HG03442 (cell line): ENCODE measurements at regions not wholly inside any gene's neighbourhood (a gene's known extent, or its start where the extent isn't known, plus 50 kb on each side); places are given as distances from the start of the nearest gene placed in this dataset.
A peak's percentile ranks its signal among the peaks of the same experiment; 100 is the strongest.
"Not testable (repeated sequence)": the region's sequence is repeated elsewhere in the genome, so short reads cannot be mapped to it uniquely, and the experiment has no call there.

Experiments
- ATAC-seq: cut with Tn5 transposase; IDR thresholded peaks from one replicate; pipeline ENCODE4 v1.9.1; 2021; ENCODE audit warnings: mild to moderate bottlenecking, moderate library complexity; ENCODE audit not compliant: unreplicated experiment

DNA sequence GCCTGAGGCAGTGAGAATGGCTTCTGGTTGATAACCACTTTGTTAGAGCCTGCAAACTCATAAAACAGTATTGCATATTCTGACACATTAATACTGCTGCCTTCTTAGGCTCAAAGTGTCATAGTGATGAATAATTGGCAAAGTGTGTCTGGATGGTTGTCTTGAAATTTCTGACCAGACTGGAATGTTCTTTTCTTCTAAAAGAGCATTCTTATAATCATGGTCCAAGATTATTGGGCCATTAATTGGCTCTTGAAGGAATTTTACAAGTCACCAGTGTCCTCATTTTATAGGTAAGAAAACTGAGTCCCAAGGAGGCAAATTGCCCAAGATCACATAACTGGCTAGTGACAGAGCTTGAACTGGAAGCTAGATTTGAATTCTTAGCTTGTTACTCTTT lies 111.7 kb downstream of the PCSK1 start:
- ATAC-seq, result no peak

DNA sequence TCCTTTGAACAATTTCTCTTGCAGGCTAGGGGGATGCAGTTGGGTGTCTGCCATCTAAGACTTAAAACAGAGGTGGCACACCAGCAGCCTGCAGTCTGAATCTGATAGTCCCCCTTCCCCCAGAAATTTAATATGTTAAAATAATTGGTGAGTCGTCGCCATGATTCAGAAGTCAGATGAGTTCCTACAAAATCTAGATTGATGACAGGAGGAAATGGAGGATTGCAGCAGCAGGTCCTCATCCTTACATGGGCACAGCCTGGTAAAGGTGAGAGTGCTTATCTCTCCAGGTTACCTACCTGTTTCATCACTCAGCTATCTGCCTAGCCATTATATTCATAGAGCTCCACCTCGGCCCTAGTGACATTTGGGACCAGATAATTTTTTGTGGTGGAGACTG lies 112.3 kb downstream of the PCSK1 start:
- ATAC-seq, result no peak

DNA sequence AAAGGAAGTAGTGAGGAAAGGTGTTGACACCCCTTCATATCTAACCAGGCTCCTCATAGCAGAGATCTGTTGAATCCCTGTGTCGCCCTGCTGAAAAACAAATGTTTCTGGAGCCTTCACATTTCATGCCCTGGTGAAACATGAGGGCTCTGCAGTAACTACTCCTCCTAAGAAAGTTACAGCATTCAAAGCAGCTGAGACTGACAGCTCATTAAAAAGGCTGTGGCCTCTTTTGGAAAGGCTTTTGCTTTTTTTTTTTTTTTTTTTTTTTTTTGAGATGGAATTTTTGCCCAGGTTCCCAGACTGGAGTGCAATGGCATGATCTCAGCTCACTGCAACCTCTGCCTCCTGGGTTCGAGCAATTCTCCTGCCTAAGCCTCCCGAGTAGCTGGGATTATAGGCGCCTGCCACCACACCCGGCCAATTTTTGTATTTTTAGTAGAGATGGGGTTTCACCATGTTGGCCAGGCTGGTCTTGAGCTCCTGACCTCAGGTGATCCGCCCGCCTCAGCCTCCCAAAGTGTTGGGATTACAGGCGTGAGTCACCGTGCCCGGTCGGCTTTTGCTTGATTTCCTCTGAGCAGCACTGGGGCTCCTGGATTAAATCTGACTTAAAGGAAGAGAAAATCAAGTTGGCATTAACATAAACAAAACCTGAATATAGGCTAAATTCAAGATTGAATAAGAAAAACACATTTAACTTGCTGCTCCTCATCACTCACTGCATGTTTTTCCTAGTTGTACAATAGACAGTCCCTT lies 112.9 kb downstream of the PCSK1 start:
- not testable (repeated sequence) for ATAC-seq

DNA sequence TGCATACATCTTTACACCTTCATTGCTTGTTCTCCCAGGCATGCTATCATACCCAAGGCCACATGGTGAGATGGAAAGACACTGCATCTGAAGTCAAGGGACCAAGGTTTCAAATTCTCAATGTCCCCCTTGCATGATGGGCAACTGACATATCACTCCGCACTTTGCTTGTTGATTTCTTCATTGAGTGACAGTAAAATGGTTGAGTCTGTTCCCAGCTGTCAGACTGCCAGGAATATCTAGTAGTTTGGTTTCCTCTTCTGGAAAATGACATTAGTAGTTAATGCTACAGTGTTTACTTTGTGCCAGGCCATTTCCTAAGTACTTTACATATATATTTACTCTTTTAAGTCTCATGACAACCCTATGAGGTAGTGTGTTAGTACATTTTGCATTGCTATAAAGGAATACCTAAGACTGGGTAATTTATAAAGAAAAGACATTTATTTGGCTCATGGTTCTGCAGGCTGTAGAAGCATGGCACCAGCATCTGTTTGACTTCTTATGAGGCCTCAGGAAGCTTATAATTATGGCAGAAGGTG lies 114.4 kb downstream of the PCSK1 start:
- no peak for ATAC-seq

DNA sequence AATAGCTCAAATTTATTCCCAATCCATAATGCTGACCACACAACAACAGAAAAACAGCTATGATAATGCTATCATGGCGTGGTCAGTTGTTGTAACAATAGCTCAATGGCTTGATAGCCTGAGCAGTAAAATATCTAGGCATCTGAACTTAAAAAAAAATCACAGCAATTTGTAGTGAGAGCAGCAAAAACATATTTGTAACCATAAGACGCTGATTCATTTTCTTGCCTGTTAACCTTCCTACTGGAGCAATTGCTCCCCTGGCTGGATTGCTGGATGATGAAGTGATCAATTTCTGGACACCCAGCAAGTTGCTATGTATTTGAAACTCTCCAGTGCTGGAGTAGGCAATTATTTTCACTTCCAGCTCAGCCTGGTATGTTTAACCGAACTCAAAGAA lies 115.1 kb downstream of the PCSK1 start:
- ATAC-seq, result no peak

DNA sequence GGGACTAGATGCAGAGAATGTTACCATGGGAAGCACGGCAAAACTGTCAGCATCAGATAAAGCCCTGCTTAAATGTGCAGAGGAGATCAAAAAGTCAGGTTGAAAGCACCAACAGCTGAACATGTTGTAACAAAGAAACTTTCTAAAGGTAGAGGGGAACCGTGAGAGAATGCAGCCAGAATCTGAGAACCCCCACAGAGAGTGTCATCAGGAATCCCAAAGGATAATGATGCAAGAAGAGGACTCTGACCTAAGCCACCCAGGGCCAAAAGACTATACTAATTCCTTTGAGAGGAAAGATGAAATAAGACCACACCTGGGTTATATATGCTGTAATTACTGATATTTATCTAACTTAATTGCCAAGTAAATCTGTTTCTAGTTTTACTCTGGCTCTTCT lies 116.6 kb downstream of the PCSK1 start:
- no peak for ATAC-seq

DNA sequence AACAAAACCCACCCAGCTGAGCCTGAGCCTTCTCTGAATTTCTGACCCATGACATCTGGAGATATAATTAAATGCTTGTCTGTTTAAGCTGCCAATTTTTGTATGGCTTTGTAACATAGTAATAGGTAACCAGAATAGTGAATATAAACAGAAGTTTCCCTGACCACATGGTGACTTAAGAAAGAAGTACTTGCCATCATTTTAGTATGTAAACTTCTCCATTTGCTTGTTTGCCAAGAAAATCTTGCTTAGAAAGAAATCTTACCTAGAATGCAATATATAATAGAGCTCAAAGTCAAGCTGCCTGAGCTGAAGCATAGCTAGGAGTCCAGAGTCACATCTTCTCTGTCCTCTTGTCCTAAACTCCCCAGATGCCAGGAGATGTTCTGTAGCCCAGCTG lies 117.0 kb downstream of the PCSK1 start:
- no peak for ATAC-seq

DNA sequence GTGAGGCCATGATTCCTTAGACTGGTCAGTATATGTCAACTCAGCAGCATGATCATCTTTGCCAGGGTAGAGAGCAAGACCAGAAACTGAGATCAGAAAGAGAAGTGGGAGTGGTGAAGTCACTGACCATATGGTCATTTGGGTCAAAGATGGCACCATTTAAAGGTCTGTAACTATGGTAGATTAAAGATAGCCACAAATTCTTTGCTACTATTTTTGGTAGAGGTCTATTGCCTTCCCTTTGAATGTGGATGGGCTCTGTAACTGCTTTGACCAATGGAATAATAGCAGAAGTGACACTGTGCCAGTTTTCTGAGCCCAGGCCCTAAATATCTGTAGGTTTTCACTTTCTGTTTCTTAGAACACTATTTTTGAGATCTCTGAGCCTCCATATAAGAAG lies 117.6 kb downstream of the PCSK1 start:
- peak; percentile 51 for ATAC-seq

DNA sequence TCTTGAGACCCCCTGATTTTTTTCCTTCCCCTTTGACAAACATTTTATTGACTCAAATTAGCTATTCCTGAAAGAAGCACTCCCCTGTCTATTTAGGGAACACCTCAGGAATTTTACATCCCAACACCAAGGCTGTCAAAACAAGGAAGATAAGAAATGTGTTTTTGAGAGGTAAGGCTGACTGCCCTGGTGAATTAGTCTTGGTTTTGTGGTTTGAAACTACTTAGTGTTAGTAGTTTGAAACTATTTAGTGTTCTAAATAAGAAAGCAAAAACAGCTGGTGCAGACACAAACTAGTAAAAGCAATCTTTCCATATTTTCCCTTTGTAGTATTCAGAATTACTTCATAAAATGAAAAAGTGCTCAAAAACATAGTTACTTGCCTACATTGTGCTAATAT lies 120.7 kb downstream of the PCSK1 start:
- ATAC-seq, result no peak

DNA sequence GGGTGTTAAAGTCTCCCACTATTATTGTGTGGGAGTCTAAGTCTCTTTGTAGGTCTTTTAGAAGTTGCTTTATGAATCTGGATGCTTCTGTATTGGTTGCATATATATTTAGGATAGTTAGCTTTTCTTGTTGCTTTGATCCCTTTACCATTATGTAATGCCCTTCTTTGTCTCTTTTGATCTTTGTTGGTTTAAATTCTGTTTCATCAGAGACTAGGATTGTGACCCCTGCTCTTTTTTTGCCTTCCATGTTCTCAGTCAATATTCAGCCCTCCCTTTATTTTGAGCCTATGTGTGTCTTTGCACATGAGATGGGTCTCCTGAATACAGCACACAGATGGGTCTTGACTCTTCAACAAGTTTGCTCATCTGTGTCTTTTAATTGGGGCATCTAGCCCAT lies 126.0 kb downstream of the PCSK1 start:
- ATAC-seq, result not testable (repeated sequence)

DNA sequence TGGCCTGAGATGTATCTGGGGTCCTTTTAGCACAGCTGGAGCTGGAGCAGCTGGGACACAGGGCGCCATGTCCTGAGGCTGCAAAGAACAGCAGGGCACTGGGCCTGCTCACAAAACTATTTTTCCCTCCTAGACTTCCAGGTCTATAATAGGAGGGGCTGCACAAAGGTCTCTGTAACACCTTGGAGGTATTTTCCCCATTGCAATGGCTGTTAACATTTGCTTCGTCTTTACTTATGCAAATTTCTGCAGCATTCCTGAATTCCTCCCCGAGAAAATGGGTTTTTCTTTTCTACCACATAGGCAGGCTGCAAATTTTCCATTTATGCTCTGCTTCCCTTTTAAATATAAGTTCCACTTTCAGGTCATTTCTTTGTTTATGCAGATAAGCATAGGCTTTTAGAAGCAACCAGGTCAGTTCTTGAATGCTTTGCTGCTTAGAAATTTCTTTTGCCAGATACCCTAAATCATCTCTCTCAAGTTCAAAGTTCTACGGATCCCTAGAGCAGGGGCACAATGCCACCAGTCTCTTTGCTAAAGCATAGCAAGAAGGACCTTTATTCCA lies 130.8 kb downstream of the PCSK1 start:
- no peak for ATAC-seq

DNA sequence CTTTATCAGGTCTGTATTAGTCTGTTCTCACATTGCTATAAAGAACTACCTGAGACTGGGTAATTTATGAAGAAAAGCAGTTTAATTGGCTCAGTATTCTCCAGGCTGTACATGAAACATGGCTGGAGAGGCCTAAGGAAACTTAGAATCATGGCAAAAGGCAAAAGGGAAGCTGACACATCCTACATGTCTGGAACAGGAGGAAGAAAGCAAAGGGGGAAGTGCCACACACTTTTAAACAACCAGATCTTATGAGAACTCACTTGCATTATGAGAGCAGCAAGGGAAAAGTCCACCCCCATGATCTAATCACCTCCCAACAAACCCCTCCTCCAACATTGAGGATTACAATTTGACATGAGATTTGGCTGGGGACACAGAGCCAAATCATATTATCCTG lies 132.1 kb downstream of the PCSK1 start:
- ATAC-seq, result no peak

DNA sequence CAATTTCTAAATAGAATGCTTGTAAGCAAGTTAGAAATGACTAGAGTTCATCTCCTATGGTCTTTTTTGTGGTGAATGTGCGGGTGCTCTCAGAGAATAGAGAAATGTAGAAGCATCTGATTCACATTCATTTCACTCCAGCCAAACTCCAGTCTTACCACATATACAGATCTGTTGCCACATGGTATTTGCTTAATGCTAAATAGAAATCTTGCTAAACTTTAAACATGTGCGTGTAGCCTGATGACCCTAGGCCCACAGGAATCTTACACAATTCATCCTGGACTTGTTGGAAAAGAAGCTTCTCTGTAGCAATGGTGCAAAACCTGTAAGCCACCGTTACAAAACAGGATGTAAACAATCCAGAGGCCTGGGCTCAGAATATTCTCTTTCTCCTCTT lies 135.2 kb downstream of the PCSK1 start:
- no peak for ATAC-seq

DNA sequence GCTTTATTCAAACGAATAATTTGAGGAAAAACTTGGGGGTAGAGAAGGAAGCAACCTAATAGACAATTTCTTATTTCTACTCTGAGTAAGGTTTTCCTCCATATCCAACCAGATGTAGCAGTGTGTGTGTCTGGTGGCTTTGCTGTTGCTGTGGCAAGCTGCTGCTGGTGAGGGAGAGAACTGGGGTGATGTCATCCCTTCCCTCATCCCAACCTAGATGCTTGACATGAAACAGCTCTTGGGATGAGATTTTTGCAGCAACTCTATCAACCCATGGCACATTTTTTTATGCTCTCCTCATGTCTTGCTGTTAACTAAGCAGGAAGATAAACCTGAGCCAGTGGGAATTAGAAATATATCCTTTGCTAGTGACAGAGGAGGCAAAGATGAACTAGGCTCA lies 135.8 kb downstream of the PCSK1 start:
- no peak for ATAC-seq

DNA sequence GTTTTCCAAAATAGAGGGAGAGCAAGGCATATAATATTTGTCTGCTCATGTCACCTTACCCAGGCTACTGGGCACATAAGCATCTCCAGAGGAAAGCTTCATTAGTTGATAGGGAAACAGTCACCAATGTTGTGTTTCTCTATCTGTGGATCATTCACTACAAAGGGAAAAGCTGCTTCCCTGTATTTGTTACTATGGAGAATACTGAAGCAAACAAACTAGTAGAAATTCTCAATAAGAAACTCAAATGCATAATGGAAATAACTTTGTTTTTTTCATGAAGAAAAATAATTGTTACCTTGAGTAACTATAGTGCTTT lies 138.2 kb downstream of the PCSK1 start:
- ATAC-seq, result no peak

DNA sequence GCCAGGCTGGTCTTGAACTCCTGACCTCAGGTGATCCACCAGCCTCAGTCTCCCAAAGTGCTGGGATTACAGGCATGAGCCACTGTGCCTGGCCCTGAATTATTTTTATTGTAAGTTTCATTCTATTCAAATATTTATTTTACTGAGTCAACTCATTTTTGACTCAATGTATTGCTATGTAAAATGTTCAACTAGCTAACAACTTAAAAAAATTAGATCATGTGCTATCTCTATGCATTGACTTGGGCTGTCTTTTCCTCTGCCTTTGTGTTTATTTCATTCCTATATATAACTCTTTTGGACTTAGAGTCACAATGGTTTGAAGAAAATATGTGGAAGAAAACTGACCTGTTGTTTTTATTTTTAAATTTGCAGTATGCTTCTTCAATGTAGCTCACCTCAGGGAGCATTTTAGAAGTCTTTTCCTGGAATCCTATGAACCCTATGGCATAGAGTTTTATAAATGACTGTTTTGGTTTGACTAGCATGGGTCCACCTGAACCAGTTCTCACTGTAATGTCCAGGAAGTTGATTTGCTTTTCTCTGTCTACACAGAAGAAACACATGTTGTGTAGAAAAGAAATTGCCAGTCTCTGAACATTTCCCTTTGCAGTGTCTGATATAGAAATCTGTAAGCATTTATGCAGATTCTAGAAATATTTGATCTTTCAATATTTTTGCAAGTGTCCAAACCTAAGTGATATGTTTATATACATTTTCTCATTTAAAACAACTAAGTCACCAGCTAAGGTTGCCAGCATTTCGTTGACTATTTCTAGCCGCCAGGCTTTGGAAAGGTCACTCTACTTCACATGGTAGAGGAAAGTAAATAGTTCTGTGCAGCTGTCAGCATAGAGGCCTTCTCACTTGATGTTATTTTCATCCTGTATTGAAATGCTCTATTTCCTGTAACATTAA lies 138.8 kb downstream of the PCSK1 start:
- ATAC-seq, result no peak

DNA sequence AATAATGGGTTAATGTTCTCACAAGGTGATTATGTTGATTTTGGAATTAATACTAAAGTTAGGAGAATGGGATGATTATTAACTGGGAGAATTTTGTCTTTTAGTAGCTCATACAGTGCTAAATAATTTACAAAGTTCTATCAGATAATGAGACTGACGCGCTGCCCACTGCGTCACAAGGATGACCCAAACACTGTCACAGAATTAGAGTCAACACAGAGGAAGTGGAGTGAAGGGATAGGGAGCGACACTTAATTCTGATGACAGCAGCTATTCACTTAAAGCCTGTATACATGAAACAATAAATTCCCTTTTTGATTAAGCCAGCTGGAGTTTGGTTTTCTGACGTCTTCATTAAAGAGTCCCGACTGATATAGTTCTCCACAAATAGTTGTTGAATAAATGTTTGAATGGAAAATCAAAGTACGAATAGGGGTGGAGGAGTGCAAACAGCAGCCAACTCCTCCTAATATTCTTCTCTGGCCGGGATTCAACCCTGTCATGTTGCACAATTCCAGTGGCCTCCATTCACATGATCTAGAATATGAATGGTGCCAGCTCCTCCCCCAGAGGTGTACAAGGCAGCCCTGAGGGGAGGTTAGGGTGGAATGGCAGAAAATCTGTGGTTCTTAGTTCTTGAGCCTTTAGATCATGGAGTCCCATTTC lies 140.3 kb downstream of the PCSK1 start:
- ATAC-seq, result no peak

DNA sequence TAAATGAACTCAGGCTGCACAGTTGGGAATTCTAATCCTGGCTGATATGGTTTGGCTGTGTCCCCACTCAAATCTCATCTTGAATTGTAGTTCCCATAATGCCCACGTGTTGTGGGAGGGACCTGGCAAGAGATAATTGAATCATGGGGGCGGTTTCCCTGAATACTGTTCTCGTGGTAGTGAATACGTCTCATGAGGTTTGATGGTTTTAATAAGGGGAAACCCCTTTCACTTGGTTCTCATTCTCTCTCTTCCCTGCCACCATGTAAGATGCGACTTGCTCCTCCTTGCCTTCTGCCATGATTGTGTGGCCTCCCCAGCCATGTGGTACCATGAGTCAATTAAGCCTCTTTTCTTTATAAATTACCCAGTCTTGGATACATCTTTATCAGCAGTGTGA lies 143.8 kb downstream of the PCSK1 start:
- ATAC-seq, result not testable (repeated sequence)

DNA sequence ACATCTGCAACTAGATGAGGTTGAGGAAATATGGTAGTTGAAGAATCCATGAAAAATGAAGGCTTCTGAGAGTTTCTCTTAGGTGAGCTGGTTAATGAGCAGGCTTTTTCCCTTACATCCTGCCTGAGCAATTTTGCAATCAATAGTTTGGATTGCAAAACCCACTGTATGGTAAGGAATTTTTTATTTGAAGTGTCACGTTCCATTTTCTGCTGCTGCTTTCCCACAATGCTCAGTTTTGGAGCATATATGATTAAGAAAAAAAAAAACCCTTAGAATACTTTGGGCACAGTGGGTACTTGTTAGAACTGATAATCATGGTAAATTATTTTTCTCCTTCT lies 144.2 kb downstream of the PCSK1 start:
- no peak for ATAC-seq

DNA sequence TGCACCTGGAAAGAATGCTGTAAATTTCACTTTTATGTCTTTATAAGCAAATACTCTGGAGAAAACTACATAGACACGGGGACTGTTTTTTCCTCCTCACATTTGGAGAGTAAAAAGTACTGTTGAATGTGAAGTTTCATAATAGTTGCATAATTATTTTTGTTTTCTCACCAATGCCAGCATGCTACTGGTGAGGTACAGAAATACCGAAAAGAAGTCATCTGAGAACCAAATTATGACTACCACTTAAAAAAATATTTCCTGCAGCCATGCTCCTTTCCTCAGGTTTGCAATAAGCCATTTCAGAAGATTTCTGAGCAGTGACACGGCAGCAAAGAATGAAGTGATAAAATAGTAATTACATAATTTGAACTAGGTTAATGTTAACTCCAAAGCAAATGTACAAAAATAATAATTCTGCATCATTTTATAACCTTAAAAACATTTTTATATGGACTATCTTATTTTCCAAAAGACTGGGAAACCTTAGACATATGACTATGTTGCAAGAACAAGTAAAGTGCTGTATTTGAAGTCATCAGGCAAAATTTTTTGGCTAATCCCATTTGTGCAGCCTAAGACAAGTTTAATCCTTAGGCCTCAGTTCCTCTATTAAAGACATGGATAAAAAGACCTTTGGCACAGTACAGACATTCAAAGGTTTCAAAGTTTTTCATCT lies 144.7 kb downstream of the PCSK1 start:
- no peak for ATAC-seq

DNA sequence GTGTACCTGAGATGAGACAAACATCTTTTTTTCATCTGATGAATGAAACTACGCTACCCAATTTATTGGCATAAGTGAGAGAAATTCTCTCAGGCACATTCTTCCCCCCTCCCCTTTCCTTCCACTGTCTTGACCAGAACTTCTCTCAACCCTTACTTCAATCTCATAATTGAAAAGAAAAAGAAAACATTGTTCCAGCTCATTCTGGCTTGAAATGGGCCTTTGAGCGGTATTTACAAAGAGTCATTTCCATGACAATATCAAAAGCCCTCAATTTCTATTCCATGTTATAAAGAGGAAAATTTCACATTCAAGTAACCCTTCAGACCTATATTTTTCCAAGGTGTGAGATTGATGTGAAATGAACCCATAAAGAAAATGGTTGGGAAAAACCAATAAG lies 145.9 kb downstream of the PCSK1 start:
- no peak for ATAC-seq
